ENCODE measurements at regions not wholly inside any gene's neighbourhood (a gene's known extent, or its start where the extent isn't known, plus 50 kb on each side); places are given as distances from the start of the nearest gene placed in this dataset.

GRCh38 chr20:60967431-60968316, 284.4 kb upstream of the CDH4 start:
- TF ChIP-seq CTCF (conservative IDR thresholded peaks at IDR 0.05; ENCODE audit: low read length), result no peak
- TF ChIP-seq EZH2phosphoT487 (IDR thresholded peaks at IDR 0.05; ENCODE audit: borderline replicate concordance, low read depth, low read length), result no peak

All from OCI-LY7 (cell line).